B cell (primary cell): ENCODE measurements at regions not wholly inside any gene's neighbourhood (a gene's known extent, or its start where the extent isn't known, plus 50 kb on each side); places are given as distances from the start of the nearest gene placed in this dataset.

Source experiments
- ATAC-seq: fragments of 200-7000 bp; cut with Tn5 transposase; one replicate; pipeline ENCODE4 v1.10.0; 2021; ENCODE audit warnings: low read depth, mild to moderate bottlenecking, moderate number of reproducible peaks, moderate library complexity
- CTCF ChIA-PET: fragments of 350-600 bp; sonication (Branson Sonifier 250); formaldehyde crosslinking; loops from one replicate; lab custom pipeline; 2021; ENCODE audit warnings: antibody characterized with exemption, inconsistent platforms; lab: Charles Lee
- POLR2A ChIA-PET: fragments of 350-600 bp; sonication (Branson Sonifier 250); formaldehyde crosslinking; loops from one replicate; lab custom pipeline; 2021; ENCODE audit warnings: antibody characterized with exemption; lab: Charles Lee
- DNase-seq: peaks from one replicate; pipeline ENCODE4 v3.0.0; 2013
- H2AFZ ChIP-seq: 2 replicates; pipeline ENCODE4 v1.6.1; 2012; ENCODE audit warnings: mild to moderate bottlenecking, low read depth, low read length; ENCODE audit not compliant: insufficient read depth, poor library complexity, severe bottlenecking
- H3K27ac ChIP-seq, 2 donors: 1 replicate in 1 of 2; 2 replicates in 1 of 2; pipeline ENCODE4 v1.5.1; 2012 to 2013; ENCODE audit warnings: low read length in 2 of 2, mild to moderate bottlenecking in 2 of 2, moderate library complexity in 1 of 2
- H3K27me3 ChIP-seq, 4 experiments: fragments of 200-600 bp in 1 of 4; sonication (generic) in 1 of 4; replicated peaks in 1 of 4; 1 replicate in 2 of 4; 2 replicates in 2 of 4; pipeline versions ENCODE4 v1.6.1 to v1.7.0; 2013 to 2016; ENCODE audit warnings: low read length in 3 of 4, mild to moderate bottlenecking in 2 of 4, mixed read lengths in 1 of 4, moderate library complexity in 1 of 4; ENCODE audit not compliant: insufficient read depth in 4 of 4, control insufficient read depth in 3 of 4; ENCODE audit errors: control extremely low read depth in 1 of 4
- H3K36me3 ChIP-seq, 2 experiments: replicated peaks in 1 of 2; 1 replicate in 1 of 2; 2 replicates in 1 of 2; pipeline versions ENCODE4 v1.6.1 to v1.7.1; 2013; ENCODE audit warnings: low read length in 1 of 2; ENCODE audit not compliant: insufficient read depth in 2 of 2, control insufficient read depth in 1 of 2; ENCODE audit errors: control extremely low read depth in 1 of 2, extremely low read depth in 1 of 2
- H3K4me1 ChIP-seq, 2 donors: fragments of 200-600 bp in 1 of 2; sonication (generic) in 1 of 2; 1 replicate in 1 of 2; 2 replicates in 1 of 2; pipeline versions ENCODE4 v1.5.1 to v1.6.1; 2013 to 2017; ENCODE audit warnings: low read length in 2 of 2; ENCODE audit not compliant: control insufficient read depth in 2 of 2, insufficient read depth in 2 of 2
- H3K4me2 ChIP-seq: replicated peaks from 2 replicates; pipeline ENCODE3; 2012; ENCODE audit warnings: mild to moderate bottlenecking, low read depth, low read length; ENCODE audit not compliant: poor library complexity, severe bottlenecking
- H3K4me3 ChIP-seq, 5 experiments: fragments of 200-600 bp in 1 of 5; sonication (generic) in 1 of 5; 1 replicate in 3 of 5; 2 replicates in 2 of 5; pipeline versions ENCODE4 v1.5.1 to v1.7.0; 2011 to 2016; ENCODE audit warnings: low read length in 4 of 5, mild to moderate bottlenecking in 4 of 5, low read depth in 2 of 5, control low read depth in 1 of 5, moderate library complexity in 1 of 5; ENCODE audit not compliant: insufficient read depth in 1 of 5; ENCODE audit errors: control extremely low read depth in 1 of 5, extremely low read depth in 1 of 5
- H3K79me2 ChIP-seq: fragments of 200-600 bp; sonication (generic); one replicate; pipeline ENCODE4 v1.6.0; 2016; ENCODE audit warnings: low read length; ENCODE audit not compliant: control insufficient read depth, insufficient read depth
- H3K9ac ChIP-seq: fragments of 200-600 bp; sonication (generic); 2 replicates; pipeline ENCODE4 v1.6.1; 2017; ENCODE audit warnings: mild to moderate bottlenecking, low read length, moderate library complexity
- H3K9me3 ChIP-seq, 3 donors: one replicate each; pipeline versions ENCODE4 v1.6.1 to v1.7.1; 2013; ENCODE audit warnings: low read length in 2 of 3; ENCODE audit not compliant: control insufficient read depth in 2 of 3, insufficient read depth in 1 of 3; ENCODE audit errors: control extremely low read depth in 1 of 3
- H4K20me1 ChIP-seq: 2 replicates; pipeline ENCODE4 v1.6.0; 2012; ENCODE audit warnings: mild to moderate bottlenecking, low read length; ENCODE audit not compliant: insufficient read depth, control insufficient read depth, poor library complexity, severe bottlenecking
- H3K27ac Mint-ChIP-seq: one replicate; pipeline ENCODE4 v1.8.0; 2021; ENCODE audit warnings: mixed read lengths
- H3K27me3 Mint-ChIP-seq: one replicate; pipeline ENCODE4 v1.8.0; 2021; ENCODE audit warnings: mixed read lengths
- H3K4me1 Mint-ChIP-seq: one replicate; pipeline ENCODE4 v1.8.0; 2021; ENCODE audit warnings: mixed read lengths
- H3K4me3 Mint-ChIP-seq: one replicate; pipeline ENCODE4 v1.8.0; 2021; ENCODE audit warnings: mixed read lengths
- H3K9me3 Mint-ChIP-seq: one replicate; pipeline ENCODE4 v1.8.0; 2022; ENCODE audit warnings: mixed read lengths; ENCODE audit not compliant: insufficient read depth
- EZH2 ChIP-seq: IDR thresholded peaks from 2 replicates; pipeline ENCODE4 v1.6.1; 2012; ENCODE audit warnings: borderline replicate concordance, low read depth, mild to moderate bottlenecking, moderate library complexity, low read length; ENCODE audit not compliant: insufficient read depth, poor library complexity, severe bottlenecking
- WGBS: methylation state at CpG from one replicate; pipeline ENCODE4 v1.1.5; 2013; ENCODE audit warnings: missing lambda C conversion rate; ENCODE audit not compliant: insufficient coverage; 5-methylcytosine and 5-hydroxymethylcytosine counted together
- intact Hi-C: fragments of 100-400 bp; cut with micrococcal nuclease; formaldehyde crosslinking; loops from one replicate; pipeline ENCODE4 v1.10.0; 2022
- TF ChIP-seq, protein P1 (sequence below): fragments of 200-600 bp; IDR thresholded peaks from one replicate; pipeline ENCODE4 v1.8.0; 2022; ENCODE audit warnings: antibody characterized with exemption, mild to moderate bottlenecking

DNA sequence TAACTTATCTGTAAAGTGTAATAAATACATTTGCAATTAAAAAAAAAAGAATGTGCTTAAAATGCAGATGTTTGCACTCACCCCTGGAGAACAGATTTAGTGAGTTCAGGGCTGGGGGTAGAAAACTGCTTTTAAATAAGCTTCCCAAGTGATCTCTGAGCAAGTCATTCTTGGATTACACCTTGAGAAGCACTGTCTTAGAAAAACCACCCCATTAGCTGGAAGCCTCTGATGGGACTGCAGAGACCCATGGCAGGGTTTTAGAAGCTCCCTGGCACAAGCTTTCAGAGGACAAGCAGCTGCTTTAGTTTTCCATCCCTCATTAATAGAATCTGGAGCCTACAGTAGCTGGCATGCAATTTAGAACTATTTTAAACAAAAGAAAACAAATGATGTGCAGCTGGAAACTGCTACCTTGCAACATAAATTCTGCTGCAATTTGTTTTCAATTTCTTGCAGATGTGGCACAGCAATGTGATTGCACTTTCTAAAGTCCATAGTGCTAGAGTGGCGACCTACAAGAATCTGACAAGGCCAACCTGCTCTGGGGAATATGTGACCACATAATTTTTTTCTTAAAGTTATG lies 141.5 kb downstream of the CDC42EP3 start:
- no peaks in the 10 kb centered on the region for H3K27me3 Mint-ChIP-seq
- no peak overlapping the region for H3K27ac ChIP-seq
- H3K79me2 ChIP-seq = no peaks in the 10 kb centered on the region
- H3K27ac Mint-ChIP-seq = no peak overlapping the region
- DNase-seq (no peak), ATAC-seq (no peak)
- peaks cover 11% of the 10 kb centered on the region in 2 donors for H3K4me1 ChIP-seq
- POLR2A ChIA-PET = no interaction called here
- H4K20me1 ChIP-seq = no peaks in the 10 kb centered on the region
- H3K4me3 Mint-ChIP-seq = no peak overlapping the region
- TF ChIP-seq, protein P1, sequence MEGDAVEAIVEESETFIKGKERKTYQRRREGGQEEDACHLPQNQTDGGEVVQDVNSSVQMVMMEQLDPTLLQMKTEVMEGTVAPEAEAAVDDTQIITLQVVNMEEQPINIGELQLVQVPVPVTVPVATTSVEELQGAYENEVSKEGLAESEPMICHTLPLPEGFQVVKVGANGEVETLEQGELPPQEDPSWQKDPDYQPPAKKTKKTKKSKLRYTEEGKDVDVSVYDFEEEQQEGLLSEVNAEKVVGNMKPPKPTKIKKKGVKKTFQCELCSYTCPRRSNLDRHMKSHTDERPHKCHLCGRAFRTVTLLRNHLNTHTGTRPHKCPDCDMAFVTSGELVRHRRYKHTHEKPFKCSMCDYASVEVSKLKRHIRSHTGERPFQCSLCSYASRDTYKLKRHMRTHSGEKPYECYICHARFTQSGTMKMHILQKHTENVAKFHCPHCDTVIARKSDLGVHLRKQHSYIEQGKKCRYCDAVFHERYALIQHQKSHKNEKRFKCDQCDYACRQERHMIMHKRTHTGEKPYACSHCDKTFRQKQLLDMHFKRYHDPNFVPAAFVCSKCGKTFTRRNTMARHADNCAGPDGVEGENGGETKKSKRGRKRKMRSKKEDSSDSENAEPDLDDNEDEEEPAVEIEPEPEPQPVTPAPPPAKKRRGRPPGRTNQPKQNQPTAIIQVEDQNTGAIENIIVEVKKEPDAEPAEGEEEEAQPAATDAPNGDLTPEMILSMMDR = no peak
- no peak for TF ChIP-seq EZH2
- peaks cover 12% of the 10 kb centered on the region for H3K4me1 Mint-ChIP-seq
- no peak overlapping the region for H3K4me3 ChIP-seq
- WGBS = no CpG with 5 or more reads among the region's 1 CpG
- no peaks in the 10 kb centered on the region for H3K27me3 ChIP-seq
- intact Hi-C loops = no loop called here
- H3K9me3 ChIP-seq = no peaks in the 10 kb centered on the region
- H2AFZ ChIP-seq = no peak overlapping the region
- no peak overlapping the region for H3K4me2 ChIP-seq
- H3K36me3 ChIP-seq = no peaks in the 10 kb centered on the region
- no peak overlapping the region for H3K9ac ChIP-seq
- no peaks in the 10 kb centered on the region for H3K9me3 Mint-ChIP-seq
- CTCF ChIA-PET = no interaction called here

DNA sequence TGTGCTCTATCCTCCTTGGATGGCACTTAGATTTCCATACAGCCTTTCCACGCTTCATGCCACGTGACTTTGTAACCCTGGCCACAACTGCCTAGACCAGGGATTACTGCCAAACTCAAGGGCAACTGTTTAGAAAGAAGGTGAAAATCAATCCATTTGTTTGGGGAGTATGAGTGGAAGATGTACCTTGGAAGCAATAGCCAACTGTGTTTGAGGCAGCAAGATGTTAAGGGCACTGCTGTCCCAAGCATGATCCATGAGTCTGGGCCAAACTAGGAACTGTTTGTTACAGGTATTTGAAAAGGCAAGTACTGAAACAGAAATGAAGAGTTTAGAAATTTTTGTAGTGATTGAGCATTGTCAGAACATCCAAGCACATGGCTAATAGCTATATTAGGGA lies 138.9 kb downstream of the CDC42EP3 start:
- Histone ChIP-seq H4K20me1 (no peaks in the 10 kb centered on the region), H3K9me3 (no peaks in the 10 kb centered on the region), H3K79me2 (no peaks in the 10 kb centered on the region), H3K4me3 (no peak overlapping the region), H3K4me1 (peaks cover 4 to 5% of the 10 kb centered on the region in 2 donors), H3K9ac (no peak overlapping the region), H3K27me3 (no peaks in the 10 kb centered on the region), H3K4me2 (no peak overlapping the region), H3K36me3 (no peaks in the 10 kb centered on the region), H3K27ac (no peak overlapping the region), H2AFZ (no peak overlapping the region)
- ChIA-PET CTCF (interaction anchor here (1.4 kb wide), 1 partner anchor 300 kb away, joined by 5 read pairs; no protein-coding TSS in a partner anchor), POLR2A (no interaction called here)
- H3K27ac Mint-ChIP-seq = no peak overlapping the region
- WGBS = 100% methylated on average over 2 of the region's 2 CpGs
- DNase-seq (no peak), ATAC-seq (no peak)
- H3K27me3 Mint-ChIP-seq = no peaks in the 10 kb centered on the region
- H3K4me3 Mint-ChIP-seq = no peak overlapping the region
- TF ChIP-seq EZH2 = no peak
- TF ChIP-seq, protein P1 = no peak
- H3K4me1 Mint-ChIP-seq = peaks cover 10% of the 10 kb centered on the region
- H3K9me3 Mint-ChIP-seq = no peaks in the 10 kb centered on the region
- intact Hi-C loops = no loop called here
